ENCODE measurements at regions not wholly inside any gene's neighbourhood (a gene's known extent, or its start where the extent isn't known, plus 50 kb on each side); places are given as distances from the start of the nearest gene placed in this dataset.

- TF ChIP-seq NR2C2 (CRISPR knock-in tag; IDR thresholded peaks at IDR 0.05) (no peak), NR2C2 (tag; IDR thresholded peaks at IDR 0.05) (no peak), RBFOX2 (IDR thresholded peaks at IDR 0.05; ENCODE audit: low read depth, low read length) (no peak), LARP7 (IDR thresholded peaks at IDR 0.05) (no peak), ZBTB12 (CRISPR knock-in tag; IDR thresholded peaks at IDR 0.05) (no peak), FOXJ3 (CRISPR knock-in tag; IDR thresholded peaks at IDR 0.05) (no peak), EHMT2 (IDR thresholded peaks at IDR 0.05) (no peak), CBX1 (IDR thresholded peaks at IDR 0.05; ENCODE audit: low read depth) (no peak), HOXB6 (CRISPR knock-in tag; IDR thresholded peaks at IDR 0.05; ENCODE audit: borderline replicate concordance) (no peak), ZNF23 (CRISPR knock-in tag; IDR thresholded peaks at IDR 0.05) (no peak), HDAC1 (IDR thresholded peaks at IDR 0.05) (no peak), BRCA1 (IDR thresholded peaks at IDR 0.05) (no peak), BRCA1 (CRISPR knock-in tag; IDR thresholded peaks at IDR 0.05) (no peak), CTCF (IDR thresholded peaks at IDR 0.05 in 2 of 3, conservative IDR thresholded peaks at IDR 0.05 in 1 of 3; ENCODE audit: insufficient read depth in 2 of 3, low read depth in 1 of 3, low read length in 3 of 3) (no peak), GABPA (tag; conservative IDR thresholded peaks at IDR 0.05; ENCODE audit: low read depth) (no peak)
Measured at GRCh38 chr7:53191836-53192443, 156.5 kb downstream of the POM121L12 start.
